Amniotic epithelial cell (primary cell): ENCODE measurements at regions not wholly inside any gene's neighbourhood (a gene's known extent, or its start where the extent isn't known, plus 50 kb on each side); places are given as distances from the start of the nearest gene placed in this dataset.

Experiments used
- DNase-seq: peaks from one replicate; pipeline ENCODE4 v3.0.0-alpha.2; 2010; ENCODE audit warnings: low read depth

- no peak for DNase-seq
Observed at GRCh38 chr17:45720386-45720785, 63.7 kb upstream of the CRHR1 start.

DNA sequence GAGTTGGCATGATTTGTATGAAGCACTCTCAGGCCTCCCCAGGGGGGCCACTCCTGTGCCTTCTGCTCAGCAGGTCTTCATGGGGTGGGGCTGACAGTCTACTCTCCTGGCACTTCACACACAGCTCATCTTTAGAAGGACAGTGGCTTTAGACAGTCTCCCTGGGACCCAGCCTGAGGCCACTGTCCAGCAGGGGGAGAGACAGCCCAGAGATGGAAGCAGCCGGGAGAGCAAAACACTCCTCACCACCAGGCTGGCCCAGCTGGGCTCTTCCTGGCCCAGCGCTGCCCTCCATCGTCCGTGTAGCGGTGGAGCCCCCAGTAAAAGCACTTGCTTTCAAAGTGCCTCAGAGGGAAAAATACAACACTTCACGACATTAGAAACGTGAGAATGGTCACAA is 62.0 kb upstream of the CRHR1 start:
- no peak for DNase-seq

DNA sequence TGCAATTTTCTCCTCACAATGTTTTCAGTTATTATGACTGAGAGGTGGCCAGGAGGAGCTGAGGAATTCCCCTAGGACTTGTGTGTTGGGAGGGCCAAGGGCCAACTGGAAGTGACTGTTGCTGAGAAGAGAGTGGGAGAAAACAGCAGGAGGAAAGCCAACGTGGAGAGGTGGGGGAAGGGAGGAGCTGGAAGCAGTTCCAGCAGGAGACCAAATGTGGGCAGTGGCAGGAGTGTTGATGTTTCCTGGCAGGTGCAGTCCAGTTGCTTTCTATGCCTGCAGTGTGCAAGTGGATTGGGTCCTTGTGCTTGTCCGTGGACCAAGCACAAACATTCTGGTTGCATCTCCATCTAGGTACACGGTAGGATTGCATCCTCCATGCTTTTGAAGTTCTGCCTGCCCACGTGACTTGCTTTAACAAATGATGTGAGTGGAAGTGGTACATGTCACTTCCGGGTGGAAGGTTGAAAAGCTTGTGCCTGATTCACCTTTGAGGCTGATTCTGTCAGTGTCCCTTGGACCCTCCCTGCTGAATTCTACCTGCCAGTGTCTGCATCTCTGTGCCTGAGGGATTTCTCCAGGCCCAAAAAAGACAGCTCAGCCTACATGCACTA is 54.7 kb upstream of the CRHR1 start:
- DNase-seq: no peak

DNA sequence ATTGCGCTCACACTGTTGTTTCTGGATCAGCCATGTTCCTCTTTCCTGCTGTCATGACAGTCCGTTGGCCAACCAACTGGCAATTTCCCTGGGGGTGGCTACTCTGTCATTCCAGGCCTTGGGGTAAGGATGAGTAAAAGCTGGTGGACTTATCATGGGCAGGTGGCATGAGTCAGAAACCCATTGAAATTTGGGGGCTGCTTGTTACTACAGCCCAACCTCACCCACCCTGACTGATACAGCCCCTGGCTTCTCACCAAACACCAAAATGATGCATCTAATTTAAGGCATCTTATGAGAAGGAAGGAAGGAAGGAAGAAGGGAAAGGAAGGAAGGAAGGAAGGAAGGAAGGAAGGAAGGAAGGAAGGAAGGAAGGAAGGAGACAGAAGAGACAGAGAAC is 53.9 kb upstream of the CRHR1 start:
- no peak for DNase-seq

- no peak for DNase-seq
Observed at GRCh38 chr17:45731459-45731858, 52.7 kb upstream of the CRHR1 start.

GRCh38 chr17:45732926-45733505 is 51.1 kb upstream of the CRHR1 start:
- DNase-seq: no peak

- no peak for DNase-seq
Observed at GRCh38 chr17:45733781-45734180, 50.3 kb upstream of the CRHR1 start.
